ENCODE measurements at regions not wholly inside any gene's neighbourhood (a gene's known extent, or its start where the extent isn't known, plus 50 kb on each side); places are given as distances from the start of the nearest gene placed in this dataset.
"Not testable (repeated sequence)": the region's sequence is repeated elsewhere in the genome, so short reads cannot be mapped to it uniquely, and the experiment has no call there.

DNA sequence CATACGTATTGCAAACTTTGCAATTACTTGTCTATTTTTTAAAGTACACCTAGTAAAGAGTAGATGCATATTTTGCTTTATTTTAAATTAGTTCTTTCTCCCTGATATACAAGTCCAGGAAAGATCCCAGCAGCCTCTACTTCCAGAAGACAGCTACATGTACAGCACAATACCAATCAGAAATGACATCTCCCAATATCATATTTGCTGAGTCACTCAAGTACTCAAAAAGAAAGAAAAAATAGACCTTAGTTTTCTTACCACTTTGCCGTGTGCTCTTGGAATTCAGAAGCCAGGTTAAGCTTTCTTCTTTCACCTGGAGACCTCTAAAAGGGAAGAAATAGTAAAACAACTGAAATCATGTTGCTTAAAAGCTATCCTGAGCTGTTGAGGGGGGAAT lies 412.6 kb upstream of the RUNX1 start:
- DNase-seq (ENCODE audit: low spot score) = no peak

DNA sequence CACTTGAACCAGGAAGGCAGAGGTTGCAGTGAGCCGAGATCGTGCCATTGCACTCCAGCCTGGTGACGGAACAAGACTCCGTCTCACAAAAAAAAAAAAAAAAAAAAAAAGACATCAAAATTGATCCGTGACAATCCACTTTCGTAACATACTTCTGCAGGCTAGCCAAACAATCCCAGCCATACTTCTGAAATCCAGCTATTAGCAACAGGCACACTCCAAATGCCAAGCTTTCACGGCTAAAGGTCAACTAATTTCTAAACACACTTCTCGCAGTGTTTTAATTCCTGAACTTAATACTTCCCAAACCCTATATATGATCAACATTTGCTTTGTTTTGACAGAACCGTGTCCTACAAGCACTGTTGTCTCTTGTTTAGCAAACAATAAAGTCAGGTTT lies 411.3 kb upstream of the RUNX1 start:
- no peak for DNase-seq (ENCODE audit: low spot score)

- DNase-seq (ENCODE audit: low spot score) = no peak
Measured at GRCh38 chr21:35458405-35458804, 409.3 kb upstream of the RUNX1 start.

GRCh38 chr21:35457097-35457804 lies 408.1 kb upstream of the RUNX1 start:
- no peak for DNase-seq (ENCODE audit: low spot score)

GRCh38 chr21:35451276-35451675 lies 402.2 kb upstream of the RUNX1 start:
- DNase-seq (ENCODE audit: low spot score) = no peak

DNA sequence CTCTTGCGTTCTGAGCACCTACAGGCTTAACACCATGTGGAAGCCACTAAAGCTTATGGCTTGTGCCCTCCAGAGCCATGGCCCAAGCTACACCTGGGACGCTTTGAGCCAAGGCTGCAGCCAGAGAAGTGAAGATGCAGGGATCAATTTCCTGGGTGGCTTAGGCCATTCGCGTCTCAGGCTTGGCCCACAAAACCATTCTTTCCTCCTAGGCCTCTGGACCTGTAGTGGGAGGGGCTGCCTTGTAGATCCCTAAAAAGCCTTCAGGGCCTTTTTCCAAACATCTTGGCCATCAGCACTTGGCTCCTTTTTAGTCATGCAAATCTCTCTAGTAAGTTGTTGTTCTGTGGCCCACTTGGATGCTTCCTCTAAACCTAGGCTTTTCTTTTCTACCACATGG lies 401.7 kb upstream of the RUNX1 start:
- no peak for DNase-seq (ENCODE audit: low spot score)

- DNase-seq (ENCODE audit: low spot score) = no peak
Measured at GRCh38 chr21:35449846-35450245, 400.7 kb upstream of the RUNX1 start.

DNA sequence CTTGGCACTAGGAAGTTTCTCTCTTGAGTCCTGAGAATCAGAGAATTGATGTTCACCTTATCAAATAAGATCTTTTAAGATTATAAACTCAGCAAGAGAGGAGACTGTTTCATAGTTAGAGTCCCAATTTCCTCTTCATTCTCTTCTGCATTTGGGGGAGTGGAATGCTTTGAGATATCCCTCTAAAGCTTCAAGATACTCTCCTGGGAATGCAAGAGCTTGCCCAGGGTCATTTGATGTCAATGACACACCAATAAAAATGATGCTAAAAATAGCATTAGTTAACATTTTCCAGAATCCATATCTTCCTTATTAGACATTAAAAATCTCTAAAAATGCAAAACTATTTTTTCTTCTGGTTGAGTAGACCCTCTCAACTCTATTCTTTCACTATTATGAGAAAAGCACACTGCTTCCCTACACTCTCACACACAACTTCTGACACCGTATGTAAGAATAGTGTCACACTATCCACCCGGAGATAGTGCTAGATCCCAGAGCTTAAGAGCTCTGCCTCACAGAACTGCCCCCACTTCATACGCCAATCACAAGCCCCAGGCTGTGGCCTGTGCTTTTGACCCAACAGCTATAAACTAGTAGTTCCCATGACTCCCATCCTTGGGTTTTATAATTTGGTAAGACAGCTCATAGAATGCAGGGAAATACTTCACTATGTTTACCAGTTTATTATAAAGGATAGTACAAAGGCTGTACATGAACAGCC lies 399.9 kb upstream of the RUNX1 start:
- DNase-seq (ENCODE audit: low spot score) = no peak

GRCh38 chr21:35444391-35444790 lies 395.3 kb upstream of the RUNX1 start:
- no peak for DNase-seq (ENCODE audit: low spot score)

DNA sequence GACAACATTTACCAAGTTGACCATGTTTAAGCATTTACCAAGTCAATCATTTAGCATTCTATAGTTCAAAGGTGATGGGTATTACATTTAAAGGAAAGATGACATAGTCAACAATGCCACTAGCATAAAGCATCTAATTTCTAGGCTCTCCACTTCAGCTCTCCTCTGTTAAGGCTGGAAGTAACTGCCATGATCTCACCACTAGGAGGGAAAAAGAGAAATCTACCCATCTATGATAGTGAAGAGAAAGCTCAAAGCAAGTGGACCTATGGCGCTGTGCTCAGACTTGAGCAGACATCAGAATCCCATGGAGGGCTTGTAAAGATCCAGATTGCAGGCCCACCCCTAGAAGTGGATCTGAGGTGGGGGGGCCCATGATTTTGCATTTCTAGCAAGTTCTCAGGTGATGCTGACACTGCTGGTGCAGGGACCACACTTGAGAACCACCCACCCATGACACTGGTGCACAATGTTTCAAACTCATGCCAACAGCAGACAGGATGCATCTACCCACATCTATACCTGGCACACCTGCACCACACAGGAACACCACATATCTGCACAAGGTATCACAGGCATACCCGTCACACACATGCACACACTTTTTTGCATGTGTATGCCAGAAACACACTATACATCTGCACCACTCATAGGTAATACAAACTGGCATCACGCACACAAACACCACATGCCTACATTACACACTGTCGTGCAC lies 392.9 kb upstream of the RUNX1 start:
- DNase-seq (ENCODE audit: low spot score) = no peak

DNA sequence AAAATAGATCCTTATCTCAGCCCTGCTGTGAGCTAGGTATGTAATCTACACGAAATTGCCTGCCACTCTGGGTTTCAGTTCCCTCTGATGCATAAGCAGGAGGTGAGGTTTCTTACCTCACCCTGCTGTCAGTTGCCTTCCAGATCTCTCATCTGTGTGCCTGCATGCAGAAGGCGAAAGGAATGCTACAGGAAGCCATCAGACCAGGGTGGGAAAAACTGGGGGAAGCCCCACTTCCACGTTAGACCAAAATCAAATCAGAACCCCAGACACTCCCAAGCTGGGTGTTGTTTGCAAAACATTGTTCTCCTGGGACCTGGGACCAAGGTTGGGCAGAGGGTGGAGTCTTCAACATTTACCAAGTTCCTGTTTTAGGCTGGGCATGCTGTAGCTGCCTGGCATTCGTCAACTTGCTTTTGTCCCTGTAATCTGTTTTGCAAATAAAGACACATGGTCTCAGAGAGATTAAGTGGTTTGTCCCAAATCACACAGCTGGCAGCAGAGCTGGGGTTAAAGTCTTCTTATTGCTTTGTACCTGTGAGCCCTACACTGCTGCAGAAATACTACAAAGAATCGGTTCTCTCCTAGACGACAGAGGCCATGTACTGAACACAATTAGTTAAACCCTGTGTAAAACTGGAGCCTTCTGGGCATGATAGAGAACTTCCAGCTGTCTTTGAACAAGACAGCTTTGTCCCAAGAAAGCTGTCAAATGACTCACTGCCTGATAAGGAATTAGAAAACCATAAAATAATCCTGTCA lies 389.7 kb upstream of the RUNX1 start:
- DNase-seq (ENCODE audit: low spot score) = peak; percentile 20

GRCh38 chr21:35437941-35438340 lies 388.8 kb upstream of the RUNX1 start:
- DNase-seq (ENCODE audit: low spot score) = no peak

- no peak for DNase-seq (ENCODE audit: low spot score)
Measured at GRCh38 chr21:35436899-35437298, 387.8 kb upstream of the RUNX1 start.

DNA sequence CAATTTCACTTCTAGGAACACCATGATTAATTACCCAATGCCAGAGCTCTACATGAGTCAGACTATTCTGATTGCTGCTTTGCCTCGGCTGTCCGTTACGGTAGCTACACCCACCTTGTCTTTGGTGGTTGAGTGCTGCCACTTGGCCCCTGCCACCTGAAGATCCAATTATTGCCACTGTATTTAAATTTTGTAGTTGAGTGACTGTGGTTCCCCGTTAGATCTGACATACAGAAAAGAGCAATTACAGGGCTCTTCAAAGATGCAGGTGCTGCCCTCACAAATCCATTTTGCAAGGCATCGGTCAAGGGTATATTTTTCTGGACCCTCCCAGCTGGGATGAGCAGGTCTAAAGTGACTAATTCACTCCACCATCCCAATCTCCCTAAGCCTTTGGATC lies 383.5 kb upstream of the RUNX1 start:
- not testable (repeated sequence) for DNase-seq (ENCODE audit: low spot score)

DNA sequence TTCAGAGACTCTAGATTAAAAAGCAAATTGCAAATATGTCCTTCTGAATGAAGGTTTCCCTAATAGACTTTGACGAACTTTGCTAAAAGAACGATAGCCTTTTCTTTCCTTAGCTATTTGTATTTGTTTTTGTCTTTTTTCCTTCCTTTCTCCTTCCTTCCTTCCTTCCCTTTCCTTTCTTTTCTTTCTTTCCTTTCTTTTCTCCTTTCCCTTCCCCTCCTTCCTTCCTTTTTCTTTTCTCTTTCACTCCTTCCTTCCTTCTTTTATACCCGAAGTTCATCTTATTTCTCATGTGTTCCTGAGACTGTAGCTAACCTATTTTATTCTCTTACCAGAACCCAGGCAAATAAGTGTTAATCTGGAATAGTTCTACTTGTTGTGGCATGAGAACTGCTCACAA lies 381.2 kb upstream of the RUNX1 start:
- DNase-seq (ENCODE audit: low spot score) = no peak

DNA sequence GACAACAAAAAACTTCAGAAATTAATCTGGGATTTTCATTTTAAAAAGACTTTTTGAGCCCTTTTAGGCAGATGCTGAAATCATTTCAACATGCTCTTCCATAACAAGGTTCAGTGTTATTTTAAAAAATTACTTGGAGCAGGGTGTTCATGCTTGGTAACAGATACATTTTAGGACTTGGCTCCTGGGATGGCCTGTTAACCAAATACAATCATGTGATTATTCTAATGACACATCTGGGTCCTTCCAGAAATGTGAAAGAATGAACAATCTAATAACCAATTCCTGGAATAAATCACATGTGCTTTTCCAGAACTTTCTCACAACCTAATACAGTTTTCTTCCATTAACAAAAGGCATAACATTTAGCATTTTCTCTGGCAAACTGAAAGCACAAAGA lies 379.8 kb upstream of the RUNX1 start:
- no peak for DNase-seq (ENCODE audit: low spot score)

GRCh38 chr21:35428489-35428888 lies 379.4 kb upstream of the RUNX1 start:
- no peak for DNase-seq (ENCODE audit: low spot score)

GRCh38 chr21:35428001-35428320 lies 378.9 kb upstream of the RUNX1 start:
- no peak for DNase-seq (ENCODE audit: low spot score)

DNA sequence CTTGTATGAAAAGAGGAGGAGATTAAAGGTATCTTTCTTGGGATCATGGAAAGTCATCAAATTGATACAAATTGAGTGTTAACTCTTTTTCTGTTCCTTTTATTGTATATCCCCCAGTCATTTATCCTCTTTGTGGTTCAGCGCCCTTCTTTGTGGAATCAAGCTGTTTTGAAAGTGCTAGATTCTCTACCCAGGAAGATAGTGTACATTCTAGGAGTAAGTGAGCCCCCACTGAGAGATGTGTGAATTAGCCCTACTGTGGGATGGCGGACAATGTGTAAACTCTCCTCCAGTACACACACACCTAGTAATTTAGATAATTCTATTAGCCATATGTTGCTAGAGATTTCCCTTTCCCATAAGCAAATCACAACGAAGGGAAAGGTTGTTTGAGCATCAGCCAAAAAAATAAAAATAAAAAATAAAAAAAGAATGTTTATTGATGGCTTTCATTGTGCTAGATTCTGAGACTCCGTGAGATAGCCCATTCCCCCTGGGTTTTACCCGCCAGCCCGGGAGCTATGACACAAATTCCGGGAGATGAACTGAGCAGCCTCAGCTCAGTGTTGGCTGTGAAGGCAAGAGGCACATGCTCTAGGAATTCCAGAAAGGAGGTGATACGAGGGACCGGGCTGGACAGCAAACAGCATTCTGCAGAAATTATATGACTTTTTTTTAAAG lies 378.4 kb upstream of the RUNX1 start:
- DNase-seq (ENCODE audit: low spot score) = no peak

DNA sequence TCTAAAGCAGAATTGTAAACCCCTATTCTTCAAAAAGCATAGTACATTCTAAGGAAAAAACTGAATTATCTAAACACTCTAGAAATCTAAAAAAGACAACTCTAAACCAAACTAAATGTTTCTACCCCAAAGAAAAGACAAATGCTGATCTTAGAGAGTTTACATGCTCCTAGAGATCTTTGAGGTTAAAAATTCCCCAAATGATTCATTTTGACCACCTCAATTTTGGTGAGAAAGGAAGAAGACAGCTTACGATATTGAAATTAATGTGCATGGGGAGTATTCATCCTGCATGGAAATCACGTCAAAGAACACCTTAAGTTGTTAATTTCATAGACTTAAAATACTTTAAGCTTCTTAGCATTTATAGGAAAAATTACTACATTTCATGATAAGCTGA lies 377.8 kb upstream of the RUNX1 start:
- DNase-seq (ENCODE audit: low spot score) = no peak

DNA sequence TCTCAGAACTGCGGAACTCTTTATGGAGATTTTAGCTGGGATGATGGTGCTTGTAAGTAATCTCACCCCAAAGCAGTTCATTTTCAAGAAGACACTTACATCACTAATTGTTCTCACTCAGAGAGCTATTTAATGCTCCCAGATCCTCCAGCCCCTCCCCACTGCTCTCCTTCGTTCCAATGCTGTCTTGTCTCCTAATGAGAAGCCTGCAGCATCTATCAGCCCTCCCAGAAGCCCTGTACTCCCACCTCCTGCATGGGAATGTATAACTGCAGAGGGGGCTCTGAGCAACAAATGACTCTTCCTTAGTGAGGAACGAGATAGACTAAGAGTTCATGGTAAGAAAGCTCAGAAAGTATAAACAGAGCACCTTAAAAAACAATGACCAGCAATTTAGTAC lies 377.4 kb upstream of the RUNX1 start:
- no peak for DNase-seq (ENCODE audit: low spot score)

DNA sequence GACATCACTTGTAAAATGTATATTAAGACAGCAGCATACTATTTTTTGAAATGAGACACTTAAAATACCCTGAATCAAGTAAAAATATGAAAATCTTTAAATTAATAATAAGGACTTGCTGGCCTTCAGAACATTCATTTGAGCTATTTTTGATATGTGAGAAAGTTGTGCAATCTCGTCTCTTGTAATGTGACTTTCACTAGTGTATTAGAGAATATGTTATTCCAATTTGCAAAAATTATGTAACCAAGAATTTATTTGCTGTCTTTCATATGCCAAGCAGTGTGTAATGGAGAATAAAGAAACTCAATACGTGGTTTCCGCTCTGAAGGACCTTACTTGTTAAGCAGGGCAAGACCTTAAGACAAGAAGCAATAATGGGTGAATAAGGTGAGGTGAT lies 375.0 kb upstream of the RUNX1 start:
- DNase-seq (ENCODE audit: low spot score) = no peak

All from kidney tubule cell (primary cell).